NCI-H345 treated with DMSO at 0.1 percent for 48 hours (cell line): ENCODE measurements at regions not wholly inside any gene's neighbourhood (a gene's known extent, or its start where the extent isn't known, plus 50 kb on each side); places are given as distances from the start of the nearest gene placed in this dataset.

ENCODE experiments used
- DNase-seq: peaks from one replicate; lab custom pipeline; 2025; ENCODE audit not compliant: unreplicated experiment; lab: John Stamatoyannopoulos, UW

- DNase-seq: no peak
Measured at GRCh38 chr6:134866563-134866962, 83.3 kb downstream of the ALDH8A1 start.

GRCh38 chr6:134864558-134864957 is 85.3 kb downstream of the ALDH8A1 start:
- DNase-seq: no peak

- DNase-seq: no peak
Measured at GRCh38 chr6:134863763-134864510, 86.0 kb downstream of the ALDH8A1 start.

- DNase-seq: no peak
Measured at GRCh38 chr6:134854366-134854765, 95.5 kb downstream of the ALDH8A1 start.

GRCh38 chr6:134853111-134854055 is 96.5 kb downstream of the ALDH8A1 start:
- DNase-seq: no peak

- no peak for DNase-seq
Measured at GRCh38 chr6:134851548-134851947, 98.4 kb downstream of the ALDH8A1 start.

- DNase-seq: no peak
Measured at GRCh38 chr6:134850721-134851305, 99.1 kb downstream of the ALDH8A1 start.

- DNase-seq: no peak
Measured at GRCh38 chr6:134849920-134850447, 99.9 kb downstream of the ALDH8A1 start.

GRCh38 chr6:134848076-134848475 is 101.8 kb downstream of the ALDH8A1 start:
- DNase-seq: no peak

- no peak for DNase-seq
Measured at GRCh38 chr6:134846865-134847264, 103.0 kb downstream of the ALDH8A1 start.

GRCh38 chr6:134846031-134846430 is 103.9 kb downstream of the ALDH8A1 start:
- no peak for DNase-seq

GRCh38 chr6:134844120-134844519 is 105.8 kb downstream of the ALDH8A1 start:
- no peak for DNase-seq

GRCh38 chr6:134840086-134840867 is 109.6 kb downstream of the ALDH8A1 start:
- no peak for DNase-seq

- DNase-seq: no peak
Measured at GRCh38 chr6:134835993-134836392, 113.9 kb downstream of the ALDH8A1 start.

- DNase-seq: no peak
Measured at GRCh38 chr6:134830940-134831339, 119.0 kb downstream of the ALDH8A1 start.

- no peak for DNase-seq
Measured at GRCh38 chr6:134830194-134830593, 119.7 kb downstream of the ALDH8A1 start.

- DNase-seq: no peak
Measured at GRCh38 chr6:134828641-134829040, 121.3 kb downstream of the ALDH8A1 start.

GRCh38 chr6:134826889-134827737 is 122.8 kb downstream of the ALDH8A1 start:
- no peak for DNase-seq

GRCh38 chr6:134823710-134824034 is 126.2 kb downstream of the ALDH8A1 start:
- DNase-seq: no peak
